ENCODE measurements at regions not wholly inside any gene's neighbourhood (a gene's known extent, or its start where the extent isn't known, plus 50 kb on each side); places are given as distances from the start of the nearest gene placed in this dataset.

GRCh38 chr16:86893506-86893905, 315.2 kb downstream of the FOXL1 start:
- DNase-seq, result no peak

DNA sequence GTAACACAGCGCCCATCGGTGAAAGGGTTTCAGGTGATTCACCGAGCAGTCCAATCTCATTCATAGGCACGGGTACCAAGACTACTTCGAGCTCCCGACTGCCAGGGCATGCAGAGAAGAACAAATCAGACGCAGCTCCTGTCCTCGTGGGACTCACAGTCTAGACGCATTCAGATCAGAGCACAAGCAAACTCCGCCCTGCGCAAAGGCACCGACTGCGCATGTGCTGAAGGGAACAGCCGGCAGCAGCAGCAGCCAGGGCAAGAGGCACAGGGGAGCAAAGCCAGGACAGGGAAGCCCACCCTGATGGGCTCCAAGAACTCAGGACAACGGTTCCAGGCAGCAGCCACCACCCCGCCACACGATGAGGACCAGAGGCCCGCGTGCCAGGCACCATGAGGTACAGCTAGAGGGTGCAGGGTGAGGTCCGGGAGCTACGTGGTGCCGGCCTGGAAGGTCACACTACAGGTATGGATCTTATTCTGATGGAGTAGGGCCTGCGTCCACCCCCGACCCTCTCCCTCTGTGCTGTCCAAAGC, 315.7 kb downstream of the FOXL1 start:
- no peak for DNase-seq

- no peak for DNase-seq
Observed at GRCh38 chr16:86894925-86895324, 316.6 kb downstream of the FOXL1 start.

DNA sequence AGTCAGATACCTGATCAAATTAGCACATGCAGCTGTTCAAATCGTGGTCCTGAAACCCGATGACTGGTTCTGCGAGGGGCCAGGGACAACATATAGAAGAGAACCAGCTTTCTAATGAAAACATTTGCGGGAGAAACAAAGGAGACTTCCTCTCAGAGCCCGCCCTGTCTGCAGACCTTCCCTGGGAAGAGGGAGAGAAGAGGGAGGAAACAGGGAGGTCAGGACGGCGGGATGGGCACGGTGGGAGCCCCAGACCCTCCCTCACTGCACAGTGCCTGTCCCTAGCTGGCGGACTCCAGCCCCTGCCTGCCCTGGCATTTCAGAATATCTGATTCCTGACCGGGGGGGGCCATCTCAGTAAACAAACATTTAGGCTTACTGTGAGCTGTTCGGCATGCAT, 317.3 kb downstream of the FOXL1 start:
- DNase-seq, result no peak

GRCh38 chr16:86896976-86897375, 318.6 kb downstream of the FOXL1 start:
- no peak for DNase-seq

DNA sequence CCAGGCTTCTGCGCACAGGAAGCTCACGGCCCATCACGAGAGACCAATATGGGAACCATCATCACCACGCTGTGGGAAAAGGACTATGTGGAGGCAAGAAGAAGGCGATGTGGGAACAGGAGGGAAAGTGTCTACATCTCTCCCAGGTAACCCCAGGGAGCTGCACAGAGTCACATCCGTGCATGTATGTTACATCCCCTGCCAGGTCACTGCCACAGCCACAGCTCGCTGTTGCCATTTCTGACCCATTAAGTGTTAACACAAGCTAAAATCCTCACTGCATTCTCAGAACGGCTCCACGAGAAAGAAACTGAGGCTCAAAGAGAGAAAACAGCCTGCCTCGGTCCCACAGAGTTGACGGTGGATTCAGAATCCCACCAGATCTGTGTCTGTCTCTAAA, 319.1 kb downstream of the FOXL1 start:
- no peak for DNase-seq

DNA sequence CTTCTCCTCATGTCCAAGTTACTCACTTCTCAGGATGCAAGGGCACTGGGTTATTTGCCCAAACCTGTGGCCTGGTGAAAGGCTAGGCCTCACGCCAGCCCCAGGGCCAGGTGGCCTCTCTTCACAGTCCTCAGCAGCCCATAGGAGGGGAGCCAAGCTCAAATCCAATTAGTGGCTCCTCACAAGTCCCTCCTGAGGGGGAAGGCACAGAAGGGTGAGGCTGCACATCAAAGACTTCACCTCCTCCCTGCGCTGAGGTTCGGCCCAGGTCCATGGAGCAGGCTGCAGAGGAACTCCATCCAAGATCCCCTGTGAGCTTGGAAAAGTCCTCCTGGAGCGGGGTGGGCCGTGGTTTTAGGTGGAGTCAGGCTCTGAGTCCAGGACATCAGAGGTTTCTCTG, 320.0 kb downstream of the FOXL1 start:
- no peak for DNase-seq

- DNase-seq, result no peak
Observed at GRCh38 chr16:86899151-86899550, 320.8 kb downstream of the FOXL1 start.

- DNase-seq, result no peak
Observed at GRCh38 chr16:86899757-86900156, 321.4 kb downstream of the FOXL1 start.

DNA sequence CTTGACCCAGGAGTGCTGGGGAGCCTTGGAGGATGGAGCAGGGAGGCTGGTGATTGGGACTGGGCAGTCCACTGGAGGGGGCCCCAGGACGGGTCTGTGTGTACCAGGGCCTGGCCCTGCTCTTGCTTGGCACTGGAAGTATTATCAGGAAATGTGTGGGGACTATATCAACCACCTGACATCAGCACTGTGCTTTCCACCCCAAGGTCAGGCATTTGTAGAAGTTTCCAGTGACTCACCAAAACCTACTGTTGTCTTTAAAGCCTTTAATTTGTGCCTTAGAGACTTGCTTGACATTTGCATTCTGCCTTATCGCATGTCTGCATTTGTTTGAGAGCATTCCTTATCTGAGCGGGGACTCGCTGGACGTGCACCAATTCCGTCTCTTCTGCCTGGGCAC, 323.1 kb downstream of the FOXL1 start:
- DNase-seq, result no peak

- no peak for DNase-seq
Observed at GRCh38 chr16:86902656-86903001, 324.3 kb downstream of the FOXL1 start.

DNA sequence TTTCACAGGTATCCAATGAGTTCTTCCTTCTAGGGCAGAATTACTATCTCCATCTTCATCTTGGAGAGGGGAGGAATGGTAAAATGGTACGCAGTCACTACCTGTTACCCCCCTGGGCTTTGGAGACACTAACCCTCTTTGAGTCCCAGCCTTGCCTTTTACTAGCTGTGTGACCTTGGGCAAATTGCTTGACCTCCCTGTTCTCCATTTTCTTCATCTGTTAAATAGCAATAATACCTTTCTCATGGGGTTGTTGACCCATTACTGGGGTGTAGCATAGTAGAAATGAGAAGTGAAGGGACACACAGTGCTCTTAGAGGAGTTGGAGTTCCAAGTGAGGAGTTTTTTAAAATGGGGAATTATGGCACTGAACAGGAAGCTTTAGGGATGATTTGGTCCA, 324.7 kb downstream of the FOXL1 start:
- no peak for DNase-seq

DNA sequence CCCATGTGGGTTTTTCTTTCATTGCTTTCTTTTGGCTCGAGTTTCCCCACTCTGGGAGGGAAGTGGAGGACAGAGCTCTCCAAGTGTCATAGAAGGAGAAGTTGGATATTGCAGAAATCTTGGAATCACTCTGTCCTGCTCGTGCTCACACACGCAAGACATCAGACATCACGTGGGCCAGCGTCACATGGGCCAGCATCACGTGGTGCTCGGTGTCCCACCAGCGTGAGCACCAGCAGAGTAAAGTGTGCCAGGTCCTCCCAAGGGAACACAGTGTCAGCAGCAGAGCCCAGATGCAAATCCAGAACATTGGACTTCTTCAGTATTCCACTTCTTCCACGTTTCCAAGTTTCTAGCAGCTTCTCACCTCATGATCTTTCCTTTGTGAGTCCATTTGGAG, 327.0 kb downstream of the FOXL1 start:
- DNase-seq, result no peak

DNA sequence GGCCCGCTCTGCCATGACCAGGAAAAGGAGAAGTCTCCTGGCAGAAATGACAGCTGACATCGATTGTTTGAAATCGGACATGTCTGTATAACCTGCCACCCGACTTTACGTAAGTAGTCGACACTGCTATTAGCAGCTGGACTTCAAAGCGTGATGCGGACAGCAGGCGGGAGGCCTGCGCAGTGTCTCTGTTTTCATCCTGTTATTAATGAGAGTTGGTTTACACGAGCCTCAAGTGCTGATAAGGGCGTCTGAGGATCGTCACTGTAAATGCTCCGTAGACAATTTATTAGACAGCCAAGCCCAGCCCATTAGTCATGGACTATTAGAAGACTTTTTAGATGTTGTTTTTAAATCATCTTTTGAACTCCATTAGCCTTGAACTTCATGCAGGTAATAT, 328.3 kb downstream of the FOXL1 start:
- DNase-seq, result no peak

GRCh38 chr16:86909359-86910160, 331.2 kb downstream of the FOXL1 start:
- no peak for DNase-seq

GRCh38 chr16:86910161-86910769, 331.9 kb downstream of the FOXL1 start:
- no peak for DNase-seq

DNA sequence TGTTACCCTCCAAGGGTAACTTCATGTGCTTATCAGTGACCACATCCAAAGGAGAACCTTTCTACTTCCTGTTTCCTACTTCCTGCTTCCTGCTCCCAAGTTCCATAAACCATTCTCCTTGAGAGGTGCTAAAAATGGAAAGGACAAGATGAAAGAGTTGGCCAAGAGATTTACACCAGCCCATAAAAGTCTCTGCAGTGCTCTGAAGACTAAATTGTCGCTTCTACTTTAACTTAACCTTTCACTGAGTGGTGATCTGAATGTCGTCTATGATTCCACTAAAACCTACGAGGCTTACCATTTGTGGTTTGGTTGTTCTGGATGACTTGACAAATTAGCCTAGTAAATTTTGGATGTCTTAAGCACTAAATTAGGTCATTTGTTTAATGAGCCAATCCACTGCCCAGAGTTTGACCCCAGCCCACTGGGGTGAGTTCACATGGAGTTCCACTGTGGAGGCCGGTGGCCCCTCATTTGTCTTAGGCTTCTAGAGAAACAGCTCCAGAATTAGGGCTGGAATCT, 333.1 kb downstream of the FOXL1 start:
- no peak for DNase-seq

GRCh38 chr16:86913886-86914285, 335.5 kb downstream of the FOXL1 start:
- DNase-seq, result no peak

DNA sequence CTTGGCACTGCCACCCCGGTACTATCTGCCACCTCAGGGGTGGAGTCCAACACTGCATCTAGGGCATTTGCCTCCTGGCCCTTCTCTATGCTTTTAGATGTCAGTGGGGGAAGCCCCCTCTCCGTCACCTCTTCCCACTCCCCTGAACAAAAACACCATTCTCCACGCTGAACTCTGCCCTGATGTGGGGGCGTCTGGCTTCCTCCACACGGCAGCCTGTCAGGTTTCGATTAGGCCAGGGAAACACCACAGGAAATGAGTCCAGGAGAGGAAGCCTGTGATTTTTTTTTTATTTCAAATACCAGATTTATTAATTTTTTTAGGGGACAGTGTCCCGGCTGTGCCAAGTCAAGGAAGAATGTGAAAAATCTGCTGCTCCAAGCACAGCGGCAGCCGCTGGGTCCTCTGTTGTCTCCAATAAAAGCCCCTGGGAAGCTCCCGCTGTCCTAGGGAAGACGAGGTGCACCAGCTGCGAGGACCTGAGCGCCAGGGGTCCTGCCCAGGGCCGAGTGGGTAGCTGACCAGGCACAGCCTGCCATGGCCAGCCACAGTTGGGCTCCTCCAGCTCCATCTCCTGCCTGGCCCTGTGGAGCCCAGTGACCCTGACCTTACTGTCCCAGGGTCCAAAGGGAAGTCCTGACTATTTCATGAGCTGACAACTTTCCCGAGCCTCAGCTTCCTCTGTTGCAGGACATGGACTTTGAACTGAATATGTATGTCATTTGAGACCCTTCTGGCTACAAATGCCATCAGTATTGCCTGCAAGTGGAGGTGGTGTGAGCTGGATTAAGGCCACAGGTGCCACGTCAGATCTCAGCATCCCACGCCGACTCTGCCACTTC, 336.7 kb downstream of the FOXL1 start:
- no peak for DNase-seq

GRCh38 chr16:86917471-86918365, 339.4 kb downstream of the FOXL1 start:
- no peak for DNase-seq

DNA sequence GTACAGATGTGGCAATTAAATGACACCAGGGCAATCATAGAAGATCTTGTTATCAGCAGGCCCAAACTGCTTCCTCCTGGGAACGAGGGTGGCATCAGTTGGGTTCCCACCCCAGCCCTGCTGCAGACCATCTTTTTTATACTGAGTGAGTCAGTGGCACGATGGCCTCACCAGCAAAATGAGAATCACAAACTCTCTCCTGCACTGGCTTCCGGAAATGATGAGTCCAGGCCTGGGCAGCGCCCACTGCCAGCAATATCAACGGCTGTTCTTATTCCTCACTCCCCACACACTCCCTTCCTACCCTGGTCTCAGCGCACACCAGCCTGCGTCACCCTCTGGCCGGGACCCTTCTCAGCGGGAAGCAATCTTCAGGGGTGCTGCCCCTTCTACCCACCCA, 340.3 kb downstream of the FOXL1 start:
- DNase-seq, result no peak

- no peak for DNase-seq
Observed at GRCh38 chr16:86919078-86919477, 340.7 kb downstream of the FOXL1 start.
